OCI-LY3 (cell line): ENCODE measurements at regions not wholly inside any gene's neighbourhood (a gene's known extent, or its start where the extent isn't known, plus 50 kb on each side); places are given as distances from the start of the nearest gene placed in this dataset.

Experiments
- CTCF ChIP-seq: fragments of 200-600, 300-600 bp; sonication (generic); IDR thresholded peaks from 2 replicates; pipeline ENCODE4 v1.5.1; 2014; ENCODE audit warnings: antibody characterized with exemption, low read length, low read depth
- EZH2phosphoT487 ChIP-seq: fragments of 200-600 bp; shearing (Covaris generic); IDR thresholded peaks from 2 replicates; pipeline ENCODE4 v1.6.1; 2018; ENCODE audit warnings: antibody characterized with exemption, mixed run types, low read depth

- TF ChIP-seq CTCF (no peak), EZH2phosphoT487 (no peak)
These were observed 662.3 kb downstream of the IRS1 start for GRCh38 chr2:226137201-226137811.
